ENCODE measurements at regions not wholly inside any gene's neighbourhood (a gene's known extent, or its start where the extent isn't known, plus 50 kb on each side); places are given as distances from the start of the nearest gene placed in this dataset.
A peak's percentile ranks its signal among the peaks of the same experiment; 100 is the strongest.

GRCh38 chr5:28369418-28369817, 1331.0 kb upstream of the CDH9 start:
- Mint-ChIP-seq H3K36me3 (ENCODE audit: low read depth) (peaks cover 3% of the 10 kb centered on the region), H3K9me3 (ENCODE audit: low read depth) (peaks cover 7% of the 10 kb centered on the region)
- TF ChIP-seq, protein P1, sequence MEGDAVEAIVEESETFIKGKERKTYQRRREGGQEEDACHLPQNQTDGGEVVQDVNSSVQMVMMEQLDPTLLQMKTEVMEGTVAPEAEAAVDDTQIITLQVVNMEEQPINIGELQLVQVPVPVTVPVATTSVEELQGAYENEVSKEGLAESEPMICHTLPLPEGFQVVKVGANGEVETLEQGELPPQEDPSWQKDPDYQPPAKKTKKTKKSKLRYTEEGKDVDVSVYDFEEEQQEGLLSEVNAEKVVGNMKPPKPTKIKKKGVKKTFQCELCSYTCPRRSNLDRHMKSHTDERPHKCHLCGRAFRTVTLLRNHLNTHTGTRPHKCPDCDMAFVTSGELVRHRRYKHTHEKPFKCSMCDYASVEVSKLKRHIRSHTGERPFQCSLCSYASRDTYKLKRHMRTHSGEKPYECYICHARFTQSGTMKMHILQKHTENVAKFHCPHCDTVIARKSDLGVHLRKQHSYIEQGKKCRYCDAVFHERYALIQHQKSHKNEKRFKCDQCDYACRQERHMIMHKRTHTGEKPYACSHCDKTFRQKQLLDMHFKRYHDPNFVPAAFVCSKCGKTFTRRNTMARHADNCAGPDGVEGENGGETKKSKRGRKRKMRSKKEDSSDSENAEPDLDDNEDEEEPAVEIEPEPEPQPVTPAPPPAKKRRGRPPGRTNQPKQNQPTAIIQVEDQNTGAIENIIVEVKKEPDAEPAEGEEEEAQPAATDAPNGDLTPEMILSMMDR (IDR thresholded peaks at IDR 0.05), result no peak

DNA sequence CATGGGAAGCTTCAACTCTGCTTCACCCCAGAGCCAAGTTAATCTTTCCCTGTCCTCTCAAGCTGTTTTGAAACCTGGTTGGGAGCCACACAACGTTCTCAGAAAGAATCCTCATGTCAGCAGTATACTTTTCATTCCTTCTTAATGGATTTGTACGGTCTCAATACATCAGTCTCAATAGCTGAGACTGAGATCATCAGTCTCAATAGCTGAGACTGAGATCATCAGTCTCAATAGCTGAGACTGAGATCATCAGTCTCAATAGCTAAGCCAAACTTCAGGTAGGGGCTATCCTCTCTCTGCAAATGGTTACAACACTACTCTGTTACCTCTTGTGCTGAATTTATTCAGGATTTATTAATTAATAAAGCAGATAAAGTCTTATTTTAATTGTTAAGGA, 1317.4 kb upstream of the CDH9 start:
- no peak overlapping the region for H3K4me3 Mint-ChIP-seq (ENCODE audit: unreplicated experiment)
- H3K4me1 Mint-ChIP-seq (ENCODE audit: low read depth), result no peaks in the 10 kb centered on the region
- no peak for DNase-seq (ENCODE audit: low spot score)
- no peak overlapping the region for H3K27ac Mint-ChIP-seq (ENCODE audit: unreplicated experiment)
- H3K9me3 Mint-ChIP-seq (ENCODE audit: low read depth), result peaks cover 16% of the 10 kb centered on the region
- H3K27me3 Mint-ChIP-seq (ENCODE audit: low read depth), result no peaks in the 10 kb centered on the region
- TF ChIP-seq, protein P1 (IDR thresholded peaks at IDR 0.05), result no peak
- H3K36me3 Mint-ChIP-seq (ENCODE audit: low read depth), result no peaks in the 10 kb centered on the region

More at GRCh38 chr5:28369418-28369817, 1331.0 kb upstream of the CDH9 start:
- Mint-ChIP-seq H3K4me1 (ENCODE audit: low read depth) (peaks cover 4% of the 10 kb centered on the region), H3K27me3 (ENCODE audit: low read depth) (no peaks in the 10 kb centered on the region), H3K27ac (ENCODE audit: unreplicated experiment) (no peak overlapping the region), H3K4me3 (ENCODE audit: unreplicated experiment) (no peak overlapping the region)
- DNase-seq (ENCODE audit: low spot score), result no peak

GRCh38 chr5:28346696-28347095, 1308.3 kb upstream of the CDH9 start:
- TF ChIP-seq, protein P1 (IDR thresholded peaks at IDR 0.05), result no peak
- no peak for DNase-seq (ENCODE audit: low spot score)
- Mint-ChIP-seq H3K27me3 (ENCODE audit: low read depth) (no peaks in the 10 kb centered on the region), H3K4me1 (ENCODE audit: low read depth) (peaks cover 4% of the 10 kb centered on the region), H3K9me3 (ENCODE audit: low read depth) (peaks cover 9% of the 10 kb centered on the region), H3K27ac (ENCODE audit: unreplicated experiment) (no peak overlapping the region), H3K4me3 (ENCODE audit: unreplicated experiment) (no peak overlapping the region), H3K36me3 (ENCODE audit: low read depth) (peaks cover 1% of the 10 kb centered on the region)

GRCh38 chr5:28344836-28345433, 1306.5 kb upstream of the CDH9 start:
- no peak for DNase-seq (ENCODE audit: low spot score)
- peaks cover under 1% of the 10 kb centered on the region for H3K9me3 Mint-ChIP-seq (ENCODE audit: low read depth)
- no peak overlapping the region for H3K4me3 Mint-ChIP-seq (ENCODE audit: unreplicated experiment)
- H3K27me3 Mint-ChIP-seq (ENCODE audit: low read depth), result no peaks in the 10 kb centered on the region
- H3K36me3 Mint-ChIP-seq (ENCODE audit: low read depth), result peaks cover 1% of the 10 kb centered on the region
- peaks cover 4% of the 10 kb centered on the region for H3K4me1 Mint-ChIP-seq (ENCODE audit: low read depth)
- H3K27ac Mint-ChIP-seq (ENCODE audit: unreplicated experiment), result no peak overlapping the region
- TF ChIP-seq, protein P1 (IDR thresholded peaks at IDR 0.05), result peak; percentile 76

DNA sequence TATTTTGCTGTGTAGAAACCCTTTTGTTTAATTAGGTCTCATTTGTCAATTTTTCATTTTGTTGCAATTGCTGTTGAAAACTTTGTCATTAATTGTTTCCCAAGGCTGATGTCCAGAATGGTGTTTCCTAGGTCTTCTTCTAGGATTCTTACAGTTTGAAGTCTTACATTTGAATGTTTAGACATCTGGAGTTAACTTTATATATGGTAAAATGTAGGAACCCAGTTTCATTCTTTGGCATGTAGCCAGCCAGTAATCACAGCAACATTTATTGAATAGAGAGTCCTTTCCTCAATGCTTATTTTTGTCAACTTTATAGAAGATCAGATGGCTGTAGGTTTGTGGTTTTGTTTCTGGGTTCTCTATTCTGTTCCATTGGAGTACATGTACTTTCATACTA, 1290.8 kb upstream of the CDH9 start:
- Mint-ChIP-seq H3K9me3 (ENCODE audit: low read depth) (peaks cover 15% of the 10 kb centered on the region), H3K27ac (ENCODE audit: unreplicated experiment) (no peak overlapping the region), H3K4me3 (ENCODE audit: unreplicated experiment) (no peak overlapping the region), H3K27me3 (ENCODE audit: low read depth) (peaks cover 3% of the 10 kb centered on the region), H3K36me3 (ENCODE audit: low read depth) (no peaks in the 10 kb centered on the region), H3K4me1 (ENCODE audit: low read depth) (no peaks in the 10 kb centered on the region)
- DNase-seq (ENCODE audit: low spot score), result no peak
- TF ChIP-seq, protein P1 (IDR thresholded peaks at IDR 0.05), result no peak
